ENCODE measurements at regions not wholly inside any gene's neighbourhood (a gene's known extent, or its start where the extent isn't known, plus 50 kb on each side); places are given as distances from the start of the nearest gene placed in this dataset.

GRCh38 chr22:27394806-27395404 is 406.7 kb downstream of the MN1 start:
- DNase-seq, result no peak

DNA sequence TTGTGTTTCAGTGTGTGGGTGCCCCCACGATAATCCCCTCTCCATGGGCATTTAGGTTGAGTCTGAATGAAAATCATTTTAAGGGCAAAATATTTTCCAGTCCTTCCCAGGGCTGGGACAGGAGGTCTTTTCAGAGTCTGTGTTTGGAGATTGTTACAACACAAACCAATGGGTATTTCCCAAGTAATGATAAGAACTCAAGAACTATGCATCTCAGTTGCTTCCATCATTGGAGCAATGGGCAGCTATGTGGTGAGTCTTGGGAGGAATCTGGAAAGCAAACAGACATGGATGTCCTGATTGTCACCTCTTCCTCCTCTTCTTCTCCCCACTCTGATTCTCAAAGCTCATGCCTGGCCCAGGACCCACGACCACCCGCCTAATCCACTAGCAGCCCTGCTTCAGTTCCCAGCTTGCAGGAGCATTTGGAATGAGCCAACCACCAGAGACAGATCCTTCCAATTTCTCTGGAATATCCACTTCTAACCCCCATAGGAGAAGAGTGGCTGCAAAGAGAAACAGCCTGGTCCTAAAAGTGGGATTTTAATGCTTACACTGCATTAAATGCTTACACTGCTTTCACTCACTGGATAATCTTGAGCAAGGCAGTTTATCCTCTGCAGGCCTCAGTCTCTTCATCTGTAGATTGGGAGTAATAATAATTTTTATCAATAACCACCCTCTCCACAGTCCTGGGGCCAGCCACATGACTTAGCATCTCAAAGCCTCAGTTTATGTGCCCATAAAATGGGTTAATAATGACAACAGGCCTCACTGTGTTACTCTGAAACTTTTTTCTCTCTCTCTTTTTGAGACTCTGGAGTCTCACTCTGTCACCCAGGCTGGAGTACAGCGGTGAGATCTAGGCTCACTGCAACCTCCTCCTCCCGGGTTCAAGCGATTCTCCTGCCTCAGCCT is 404.3 kb downstream of the MN1 start:
- H3K27ac ChIP-seq, result no peak overlapping the region
- no peak for DNase-seq
- H3K4me3 ChIP-seq (ENCODE audit: low read depth, low read length), result no peak overlapping the region
- no peaks in the 10 kb centered on the region for H3K36me3 ChIP-seq
- H3K9me3 ChIP-seq (ENCODE audit: severe bottlenecking), result no peaks in the 10 kb centered on the region
- TF ChIP-seq, protein P1, sequence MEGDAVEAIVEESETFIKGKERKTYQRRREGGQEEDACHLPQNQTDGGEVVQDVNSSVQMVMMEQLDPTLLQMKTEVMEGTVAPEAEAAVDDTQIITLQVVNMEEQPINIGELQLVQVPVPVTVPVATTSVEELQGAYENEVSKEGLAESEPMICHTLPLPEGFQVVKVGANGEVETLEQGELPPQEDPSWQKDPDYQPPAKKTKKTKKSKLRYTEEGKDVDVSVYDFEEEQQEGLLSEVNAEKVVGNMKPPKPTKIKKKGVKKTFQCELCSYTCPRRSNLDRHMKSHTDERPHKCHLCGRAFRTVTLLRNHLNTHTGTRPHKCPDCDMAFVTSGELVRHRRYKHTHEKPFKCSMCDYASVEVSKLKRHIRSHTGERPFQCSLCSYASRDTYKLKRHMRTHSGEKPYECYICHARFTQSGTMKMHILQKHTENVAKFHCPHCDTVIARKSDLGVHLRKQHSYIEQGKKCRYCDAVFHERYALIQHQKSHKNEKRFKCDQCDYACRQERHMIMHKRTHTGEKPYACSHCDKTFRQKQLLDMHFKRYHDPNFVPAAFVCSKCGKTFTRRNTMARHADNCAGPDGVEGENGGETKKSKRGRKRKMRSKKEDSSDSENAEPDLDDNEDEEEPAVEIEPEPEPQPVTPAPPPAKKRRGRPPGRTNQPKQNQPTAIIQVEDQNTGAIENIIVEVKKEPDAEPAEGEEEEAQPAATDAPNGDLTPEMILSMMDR (IDR thresholded peaks at IDR 0.05; ENCODE audit: low read depth, low read length), result no peak
- H3K27me3 ChIP-seq (ENCODE audit: insufficient read depth, low read depth, severe bottlenecking), result no peaks in the 10 kb centered on the region

More at GRCh38 chr22:27394806-27395404, 406.7 kb downstream of the MN1 start:
- Histone ChIP-seq H3K4me3 (ENCODE audit: low read depth, low read length) (no peak overlapping the region), H3K27ac (no peak overlapping the region), H3K27me3 (ENCODE audit: insufficient read depth, low read depth, severe bottlenecking) (no peaks in the 10 kb centered on the region), H3K9me3 (ENCODE audit: severe bottlenecking) (no peaks in the 10 kb centered on the region), H3K36me3 (no peaks in the 10 kb centered on the region)
- TF ChIP-seq, protein P1 (IDR thresholded peaks at IDR 0.05; ENCODE audit: low read depth, low read length), result no peak

DNA sequence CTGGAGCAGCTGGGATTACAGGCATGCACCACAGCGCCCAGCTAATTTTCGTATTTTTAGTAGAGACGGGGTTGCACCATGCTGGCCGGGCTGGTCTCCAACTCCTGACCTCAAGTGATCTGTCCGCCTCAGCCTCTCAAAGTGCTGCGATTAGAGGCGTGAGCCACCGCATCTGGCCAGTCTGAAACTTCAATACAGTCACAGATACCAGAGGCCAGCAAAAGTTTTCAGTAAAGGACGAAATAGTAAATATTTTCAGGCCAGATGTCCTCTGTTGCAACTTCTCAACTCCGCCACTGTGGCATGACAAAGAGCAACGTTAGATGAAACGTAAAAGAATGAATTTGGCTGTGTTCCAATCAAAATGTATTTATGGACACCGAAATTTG is 403.6 kb downstream of the MN1 start:
- Histone ChIP-seq H3K27ac (no peak overlapping the region), H3K36me3 (no peaks in the 10 kb centered on the region), H3K4me3 (ENCODE audit: low read depth, low read length) (no peak overlapping the region), H3K27me3 (ENCODE audit: insufficient read depth, low read depth, severe bottlenecking) (no peaks in the 10 kb centered on the region), H3K9me3 (ENCODE audit: severe bottlenecking) (no peaks in the 10 kb centered on the region)
- no peak for DNase-seq
- TF ChIP-seq, protein P1 (IDR thresholded peaks at IDR 0.05; ENCODE audit: low read depth, low read length), result no peak

DNA sequence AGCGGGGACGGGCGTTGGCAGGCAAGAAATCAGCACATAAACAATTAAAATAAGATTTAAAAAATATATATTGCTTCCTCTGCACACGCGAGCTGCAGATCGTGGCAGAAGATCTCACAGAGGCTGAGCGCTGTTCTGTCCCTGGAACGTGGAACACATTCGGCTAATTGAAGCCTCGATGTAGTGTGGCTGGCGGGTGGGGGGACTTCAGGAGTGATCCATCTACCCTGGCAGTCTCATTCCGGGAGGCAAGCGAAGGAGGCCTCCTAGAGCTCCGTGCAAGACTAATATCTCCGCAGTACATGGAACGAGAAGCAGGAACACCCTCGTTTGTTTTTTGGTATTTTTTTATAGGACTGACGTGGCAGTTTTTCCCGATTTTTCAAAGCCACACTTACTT is 402.4 kb downstream of the MN1 start:
- Histone ChIP-seq H3K4me3 (ENCODE audit: low read depth, low read length) (no peak overlapping the region), H3K9me3 (ENCODE audit: severe bottlenecking) (no peaks in the 10 kb centered on the region), H3K27me3 (ENCODE audit: insufficient read depth, low read depth, severe bottlenecking) (no peaks in the 10 kb centered on the region), H3K27ac (no peak overlapping the region), H3K36me3 (no peaks in the 10 kb centered on the region)
- no peak for DNase-seq
- TF ChIP-seq, protein P1 (IDR thresholded peaks at IDR 0.05; ENCODE audit: low read depth, low read length), result no peak

DNA sequence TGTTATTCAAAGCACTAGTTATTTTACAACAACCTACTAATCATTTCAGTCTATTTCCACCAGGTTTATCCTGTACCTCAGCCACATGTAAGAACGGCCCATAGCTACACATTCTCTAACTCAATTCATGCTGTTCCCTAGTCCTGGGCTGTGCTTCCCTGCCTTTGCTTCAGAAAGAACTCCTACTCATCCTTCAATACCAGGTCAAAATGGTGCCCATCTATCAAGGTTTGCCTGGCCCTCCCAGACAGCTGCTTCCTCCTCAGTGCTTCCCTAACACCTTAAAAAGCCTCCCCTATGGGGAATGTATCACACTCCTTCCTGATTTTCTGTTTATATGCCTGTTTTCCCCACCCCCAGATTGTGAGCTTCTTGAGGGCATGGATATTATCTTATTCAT is 400.7 kb downstream of the MN1 start:
- H3K9me3 ChIP-seq (ENCODE audit: severe bottlenecking), result no peaks in the 10 kb centered on the region

More for the DNA sequence above, 400.7 kb downstream of the MN1 start:
- TF ChIP-seq, protein P1 (IDR thresholded peaks at IDR 0.05; ENCODE audit: low read depth, low read length), result no peak
- DNase-seq, result no peak
- Histone ChIP-seq H3K4me3 (ENCODE audit: low read depth, low read length) (no peak overlapping the region), H3K27me3 (ENCODE audit: insufficient read depth, low read depth, severe bottlenecking) (no peaks in the 10 kb centered on the region), H3K36me3 (no peaks in the 10 kb centered on the region), H3K27ac (no peak overlapping the region)
